A673 (cell line): ENCODE measurements at regions not wholly inside any gene's neighbourhood (a gene's known extent, or its start where the extent isn't known, plus 50 kb on each side); places are given as distances from the start of the nearest gene placed in this dataset.

Source experiments
- BruUV-seq: library from RNA; stranded (reverse); fragments of 400-500 nt; replicated peaks from 2 replicates; lab custom pipeline; 2021; lab: Mats Ljungman, UMichigan
- CTCF ChIA-PET: fragments of 300-600 bp; sonication (Branson Sonifier 250); formaldehyde crosslinking; loops from one replicate; lab custom pipeline; 2022; ENCODE audit warnings: antibody characterized with exemption; lab: Charles Lee
- POLR2A ChIA-PET: fragments of 300-600 bp; sonication (Branson Sonifier 250); formaldehyde crosslinking; loops from one replicate; lab custom pipeline; 2022; ENCODE audit warnings: antibody characterized with exemption; ENCODE audit not compliant: low non-redundant PET; lab: Charles Lee
- DNase-seq: peaks from one replicate; pipeline ENCODE4 v3.0.0-alpha.2; 2015; ENCODE audit warnings: low spot score
- H3K27ac ChIP-seq: fragments of 200-600 bp; sonication (generic); 2 replicates; pipeline ENCODE4 v1.5.1; 2016; ENCODE audit warnings: mixed run types, low read depth, mild to moderate bottlenecking, mixed read lengths, antibody characterized with exemption, low read length; ENCODE audit not compliant: poor library complexity, severe bottlenecking
- H3K27me3 ChIP-seq: fragments of 200-600 bp; sonication (generic); replicated peaks from 2 replicates; pipeline ENCODE4 v1.6.1; 2017; ENCODE audit warnings: mixed run types, low read depth, mild to moderate bottlenecking, mixed read lengths, antibody characterized with exemption, low read length; ENCODE audit not compliant: insufficient read depth, poor library complexity
- H3K36me3 ChIP-seq: fragments of 200-600 bp; sonication (generic); 2 replicates; pipeline ENCODE4 v1.6.1; 2016; ENCODE audit warnings: mixed run types, mild to moderate bottlenecking, mixed read lengths, antibody characterized with exemption, low read length; ENCODE audit not compliant: insufficient read depth, poor library complexity, severe bottlenecking
- H3K4me1 ChIP-seq: fragments of 200-600 bp; sonication (generic); 2 replicates; pipeline ENCODE4 v1.6.1; 2017; ENCODE audit warnings: mixed run types, mild to moderate bottlenecking, mixed read lengths, antibody characterized with exemption, low read length; ENCODE audit not compliant: insufficient read depth, poor library complexity, severe bottlenecking
- H3K4me3 ChIP-seq: fragments of 200-600 bp; sonication (generic); 2 replicates; pipeline ENCODE4 v1.5.1; 2016; ENCODE audit warnings: low read depth, mixed run types, mild to moderate bottlenecking, mixed read lengths, low read length; ENCODE audit not compliant: poor library complexity, severe bottlenecking
- H3K9me3 ChIP-seq: fragments of 200-600 bp; sonication (generic); 2 replicates; pipeline ENCODE4 v1.6.1; 2016; ENCODE audit warnings: mixed run types, low read depth, mild to moderate bottlenecking, mixed read lengths, antibody characterized with exemption, low read length; ENCODE audit not compliant: poor library complexity, severe bottlenecking
- CTCF ChIP-seq: fragments of 300-800, 200-600 bp; sonication (generic); conservative IDR thresholded peaks from 2 replicates; pipeline ENCODE4 v1.5.1; 2017; ENCODE audit warnings: low read depth, mild to moderate bottlenecking, antibody characterized with exemption, low read length, moderate library complexity, mixed read lengths
- EZH2 ChIP-seq: fragments of 200-600 bp; sonication (generic); IDR thresholded peaks from 2 replicates; pipeline ENCODE4 v1.6.1; 2017; ENCODE audit warnings: borderline replicate concordance, low read depth, mild to moderate bottlenecking, mixed read lengths, antibody characterized with exemption, low read length; ENCODE audit not compliant: poor library complexity, severe bottlenecking
- intact Hi-C: fragments of 100-400 bp; cut with micrococcal nuclease; formaldehyde crosslinking; loops from one replicate; pipeline ENCODE4 v1.10.0; 2022; ENCODE audit not compliant: unreplicated experiment

GRCh38 chr7:18128846-18129245 lies 101.2 kb upstream of the PRPS1L1 start:
- no peaks in the 10 kb centered on the region for H3K4me1 ChIP-seq
- POLR2A ChIA-PET: no interaction called here
- intact Hi-C loops: no loop called here
- TF ChIP-seq CTCF (no peak), EZH2 (no peak)
- H3K4me3 ChIP-seq: no peak overlapping the region
- H3K36me3 ChIP-seq: no peaks in the 10 kb centered on the region
- no peak for DNase-seq
- H3K9me3 ChIP-seq: no peaks in the 10 kb centered on the region
- BruUV-seq: no TSS peak
- H3K27ac ChIP-seq: no peak overlapping the region
- CTCF ChIA-PET: no interaction called here
- no peaks in the 10 kb centered on the region for H3K27me3 ChIP-seq

GRCh38 chr7:18132811-18133210 lies 105.2 kb upstream of the PRPS1L1 start:
- H3K27ac ChIP-seq: no peak overlapping the region
- ChIA-PET CTCF (no interaction called here), POLR2A (no interaction called here)
- no peaks in the 10 kb centered on the region for H3K27me3 ChIP-seq
- DNase-seq: no peak
- H3K4me1 ChIP-seq: no peaks in the 10 kb centered on the region
- intact Hi-C loops: no loop called here
- H3K36me3 ChIP-seq: no peaks in the 10 kb centered on the region
- no peak overlapping the region for H3K4me3 ChIP-seq
- no peaks in the 10 kb centered on the region for H3K9me3 ChIP-seq
- TF ChIP-seq EZH2: no peak
- TF ChIP-seq CTCF: no peak
- BruUV-seq: no TSS peak

GRCh38 chr7:18133921-18134320 lies 106.3 kb upstream of the PRPS1L1 start:
- ChIA-PET POLR2A (no interaction called here), CTCF (no interaction called here)

More at GRCh38 chr7:18133921-18134320, 106.3 kb upstream of the PRPS1L1 start:
- Histone ChIP-seq H3K27me3 (no peaks in the 10 kb centered on the region), H3K27ac (no peak overlapping the region), H3K4me3 (no peak overlapping the region), H3K36me3 (no peaks in the 10 kb centered on the region), H3K9me3 (no peaks in the 10 kb centered on the region), H3K4me1 (no peaks in the 10 kb centered on the region)
- no peak for DNase-seq
- no TSS peak for BruUV-seq
- TF ChIP-seq CTCF (no peak), EZH2 (no peak)
- intact Hi-C loops: no loop called here
